ENCODE measurements at regions not wholly inside any gene's neighbourhood (a gene's known extent, or its start where the extent isn't known, plus 50 kb on each side); places are given as distances from the start of the nearest gene placed in this dataset.
"Not testable (repeated sequence)": the region's sequence is repeated elsewhere in the genome, so short reads cannot be mapped to it uniquely, and the experiment has no call there.

GRCh38 chr1:206362994-206363393 is 107.3 kb upstream of the IKBKE start:
- not testable (repeated sequence) for TF ChIP-seq EZH2 (IDR thresholded peaks at IDR 0.05; ENCODE audit: low read depth)
- TF ChIP-seq, protein P1, sequence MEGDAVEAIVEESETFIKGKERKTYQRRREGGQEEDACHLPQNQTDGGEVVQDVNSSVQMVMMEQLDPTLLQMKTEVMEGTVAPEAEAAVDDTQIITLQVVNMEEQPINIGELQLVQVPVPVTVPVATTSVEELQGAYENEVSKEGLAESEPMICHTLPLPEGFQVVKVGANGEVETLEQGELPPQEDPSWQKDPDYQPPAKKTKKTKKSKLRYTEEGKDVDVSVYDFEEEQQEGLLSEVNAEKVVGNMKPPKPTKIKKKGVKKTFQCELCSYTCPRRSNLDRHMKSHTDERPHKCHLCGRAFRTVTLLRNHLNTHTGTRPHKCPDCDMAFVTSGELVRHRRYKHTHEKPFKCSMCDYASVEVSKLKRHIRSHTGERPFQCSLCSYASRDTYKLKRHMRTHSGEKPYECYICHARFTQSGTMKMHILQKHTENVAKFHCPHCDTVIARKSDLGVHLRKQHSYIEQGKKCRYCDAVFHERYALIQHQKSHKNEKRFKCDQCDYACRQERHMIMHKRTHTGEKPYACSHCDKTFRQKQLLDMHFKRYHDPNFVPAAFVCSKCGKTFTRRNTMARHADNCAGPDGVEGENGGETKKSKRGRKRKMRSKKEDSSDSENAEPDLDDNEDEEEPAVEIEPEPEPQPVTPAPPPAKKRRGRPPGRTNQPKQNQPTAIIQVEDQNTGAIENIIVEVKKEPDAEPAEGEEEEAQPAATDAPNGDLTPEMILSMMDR (conservative IDR thresholded peaks at IDR 0.05) = not testable (repeated sequence)

All from PC-9 (cell line).